Stimulated activated CD8-positive, alpha-beta memory T cell treated with anti-CD3 and anti-CD28 coated beads, Interleukin-12 subunit alpha, Interleukin-12 subunit beta, amount 100 ng/mL, for 4 hours (primary cell): ENCODE measurements at regions not wholly inside any gene's neighbourhood (a gene's known extent, or its start where the extent isn't known, plus 50 kb on each side); places are given as distances from the start of the nearest gene placed in this dataset.

Experiments
- DNase-seq: peaks from one replicate; pipeline ENCODE4 v3.0.0-alpha.2; 2020; ENCODE audit warnings: low read depth

GRCh38 chr15:98455904-98456303, 192.4 kb upstream of the IGF1R start:
- no peak for DNase-seq

DNA sequence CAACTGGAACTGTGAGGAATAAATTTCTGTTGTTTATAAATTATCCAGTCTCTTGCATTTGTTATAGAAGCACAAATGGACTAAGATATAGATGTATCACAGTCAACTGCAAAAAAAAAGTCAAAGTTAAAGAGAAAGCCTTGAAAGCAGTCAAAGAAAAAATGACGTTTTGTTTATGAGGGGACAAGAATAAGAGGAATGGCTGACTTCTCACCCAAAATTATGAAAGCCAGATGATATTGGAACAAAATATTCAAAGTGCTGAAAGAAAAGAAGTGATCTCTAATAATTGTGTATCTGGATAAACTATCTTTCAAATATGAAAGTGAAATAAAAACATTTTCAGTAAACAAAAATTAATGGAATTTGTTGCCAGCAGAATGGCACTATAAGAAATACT, 171.8 kb upstream of the IGF1R start:
- no peak for DNase-seq

DNA sequence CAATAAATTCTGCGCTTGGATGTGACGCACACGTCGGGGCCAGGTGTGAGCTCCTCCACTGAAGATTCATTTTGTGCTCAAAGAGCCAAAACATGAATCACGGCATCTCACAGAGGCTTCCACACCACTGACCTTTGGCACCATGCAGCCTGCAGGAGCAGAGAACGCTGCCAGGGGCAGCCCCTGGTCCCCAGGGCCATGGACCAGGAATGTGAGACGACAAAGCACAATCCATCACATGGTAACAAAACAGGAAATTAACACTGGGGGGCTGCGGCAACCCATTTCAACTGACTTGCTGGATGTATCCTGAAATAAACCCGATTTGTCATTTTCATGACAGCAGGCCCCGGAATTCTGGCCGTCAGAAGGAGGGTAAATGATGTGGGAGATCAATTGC, 167.5 kb upstream of the IGF1R start:
- DNase-seq = no peak

DNA sequence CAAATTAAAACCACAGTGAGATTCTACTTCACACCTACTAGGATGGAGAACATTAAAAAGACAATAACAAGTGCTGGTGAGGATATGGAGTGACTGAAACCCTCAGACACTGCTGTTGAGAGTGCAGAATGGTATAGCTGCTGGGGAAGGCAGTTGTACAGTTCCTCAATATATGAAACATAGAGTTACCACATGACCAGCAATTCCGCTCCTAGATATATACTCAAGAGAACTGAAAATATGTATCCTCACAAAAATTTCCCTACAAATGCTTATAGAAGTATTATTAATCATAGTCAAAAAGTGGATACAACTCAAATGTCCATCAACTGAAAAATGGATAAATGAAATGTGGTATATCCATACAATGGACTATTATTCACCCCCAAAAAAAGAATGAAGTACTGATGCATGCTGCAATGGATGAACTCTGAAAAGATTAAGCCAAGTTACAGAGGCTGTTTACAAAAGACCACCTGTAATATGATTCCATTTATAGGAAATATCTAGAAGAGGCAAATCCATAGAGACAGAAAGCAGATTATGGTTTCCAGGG, 164.7 kb upstream of the IGF1R start:
- no peak for DNase-seq

DNA sequence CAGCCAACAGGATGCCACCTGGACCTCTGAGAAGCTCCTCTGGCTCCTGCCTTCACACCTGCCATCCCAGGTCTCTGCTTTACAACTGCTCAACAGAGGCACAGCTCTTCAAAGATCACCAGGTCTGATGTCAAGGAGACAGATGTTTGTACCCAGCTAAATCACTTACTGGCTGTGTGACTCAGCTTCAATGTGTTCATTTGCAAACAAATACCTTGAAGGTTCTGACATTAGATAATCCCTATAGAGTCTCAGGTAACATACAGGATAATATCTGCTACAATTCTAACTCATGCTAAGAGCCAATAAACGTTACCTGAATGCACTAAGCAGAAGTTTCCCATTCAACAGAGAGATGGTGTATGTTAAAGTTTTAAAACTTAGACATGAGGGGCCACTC, 163.4 kb upstream of the IGF1R start:
- DNase-seq = no peak

DNA sequence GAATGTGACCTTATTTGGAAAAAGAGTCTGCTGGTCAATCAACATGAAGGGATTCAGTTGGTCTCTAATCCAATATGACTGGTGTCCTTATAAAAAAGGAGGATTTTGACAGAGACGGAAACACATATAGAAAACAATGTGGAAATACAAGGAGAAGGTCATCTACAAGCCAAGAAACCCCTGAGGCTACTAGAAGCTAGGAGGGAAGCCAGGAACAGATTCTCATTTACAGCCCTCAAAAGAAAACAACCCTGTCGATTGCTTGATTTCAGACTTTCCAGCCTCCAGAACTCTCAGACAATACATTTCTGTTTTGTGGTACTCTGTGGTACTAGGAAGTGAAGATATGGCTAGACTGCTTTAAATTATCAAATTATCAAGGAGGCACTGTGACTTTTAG, 162.9 kb upstream of the IGF1R start:
- DNase-seq = no peak

GRCh38 chr15:98493966-98494511, 154.3 kb upstream of the IGF1R start:
- DNase-seq = no peak

GRCh38 chr15:98501192-98501591, 147.1 kb upstream of the IGF1R start:
- no peak for DNase-seq

DNA sequence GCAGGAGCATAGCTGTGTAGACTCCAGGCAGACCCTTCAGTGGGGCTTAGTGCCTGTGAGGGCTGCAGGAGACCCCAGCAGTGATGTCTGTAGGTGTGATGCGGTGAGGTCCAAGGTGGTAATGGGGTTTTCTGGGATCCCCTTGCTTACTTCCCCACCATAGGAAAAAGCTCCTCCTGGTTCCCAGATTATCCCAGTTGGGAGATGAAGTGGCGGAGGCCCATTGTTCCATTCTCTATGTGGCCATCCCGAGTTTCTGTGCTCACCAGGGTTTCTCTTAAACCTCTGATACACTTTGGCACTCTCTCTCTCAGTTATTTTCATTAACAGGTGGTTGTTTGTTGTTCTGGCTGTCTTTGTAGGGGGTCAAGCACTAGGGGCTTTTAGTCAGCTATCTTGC, 146.7 kb upstream of the IGF1R start:
- DNase-seq = no peak

DNA sequence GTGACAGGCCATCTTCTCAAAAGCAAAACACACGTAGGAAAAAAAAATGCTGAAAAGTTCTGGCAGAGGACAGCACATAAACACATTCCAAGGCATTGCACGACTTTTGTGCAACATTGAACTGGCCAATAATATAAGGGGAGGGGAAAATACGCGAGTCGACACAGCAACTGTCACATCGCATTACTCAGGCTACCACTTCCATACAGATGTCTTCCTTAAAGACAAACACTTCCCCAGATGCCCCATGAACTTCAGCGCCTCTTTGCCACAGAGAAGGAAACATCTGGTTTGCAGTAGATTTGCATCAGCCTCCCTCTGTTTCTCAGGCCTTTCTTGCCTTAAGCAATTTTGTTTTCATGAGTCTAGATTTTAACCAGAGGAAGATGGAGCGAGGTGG, 144.4 kb upstream of the IGF1R start:
- DNase-seq = no peak

DNA sequence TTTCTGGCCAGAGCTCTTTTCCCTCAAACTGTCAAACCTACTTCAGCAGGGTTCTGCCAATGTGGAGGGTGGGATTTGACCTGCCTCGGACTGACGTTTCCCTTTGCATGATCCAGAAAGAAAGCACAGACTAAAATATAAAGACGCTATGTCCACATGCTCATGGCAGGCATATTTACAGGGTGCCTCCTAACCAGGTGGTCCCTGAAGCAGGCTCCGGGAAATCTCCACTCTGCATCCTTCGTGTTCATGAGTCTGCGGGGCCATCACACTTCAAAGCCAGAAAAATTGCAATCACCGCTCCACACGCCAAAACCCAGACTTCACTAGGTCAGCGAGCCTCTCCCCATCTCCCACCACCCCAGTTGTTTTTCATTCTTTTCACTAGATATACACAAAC, 143.3 kb upstream of the IGF1R start:
- no peak for DNase-seq

DNA sequence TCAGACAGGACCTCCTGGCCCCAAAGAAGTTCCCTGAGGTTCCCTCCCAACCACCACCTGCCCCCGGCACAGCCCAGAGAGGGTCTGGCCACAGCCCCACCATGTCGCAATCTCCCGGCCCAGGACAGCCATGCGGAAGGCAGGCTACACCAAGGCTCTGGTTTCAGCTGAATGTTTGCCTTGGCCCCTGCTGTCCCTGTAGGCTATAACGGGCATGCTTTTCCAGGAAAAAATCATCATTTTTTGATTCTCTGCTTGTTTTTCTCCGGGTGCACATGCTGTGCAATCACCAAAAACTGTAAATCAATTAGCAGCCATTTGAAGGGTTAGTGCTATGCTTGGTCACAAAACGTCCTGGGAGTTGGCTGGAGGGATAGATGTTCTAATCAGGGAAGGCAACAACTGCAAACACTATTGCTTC, 142.7 kb upstream of the IGF1R start:
- no peak for DNase-seq

DNA sequence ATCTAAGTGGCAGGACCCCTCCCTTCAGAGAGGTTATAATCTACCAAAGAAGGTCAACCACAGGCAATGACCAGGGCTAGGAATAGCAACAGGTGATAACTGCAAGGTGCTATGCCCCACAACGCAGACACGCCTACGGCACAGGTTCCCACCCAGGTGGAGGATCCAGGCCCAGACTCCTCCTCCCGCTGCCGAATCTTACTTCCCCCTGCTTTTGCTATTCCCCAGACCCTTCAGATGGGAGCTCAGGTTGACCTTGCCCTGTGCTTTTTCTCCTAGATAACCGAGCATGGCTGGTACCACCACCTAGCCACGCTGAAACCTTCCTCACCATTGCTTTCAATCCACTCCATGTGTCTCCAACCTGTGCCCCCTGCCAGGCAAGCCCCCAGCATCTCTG, 142.2 kb upstream of the IGF1R start:
- no peak for DNase-seq

DNA sequence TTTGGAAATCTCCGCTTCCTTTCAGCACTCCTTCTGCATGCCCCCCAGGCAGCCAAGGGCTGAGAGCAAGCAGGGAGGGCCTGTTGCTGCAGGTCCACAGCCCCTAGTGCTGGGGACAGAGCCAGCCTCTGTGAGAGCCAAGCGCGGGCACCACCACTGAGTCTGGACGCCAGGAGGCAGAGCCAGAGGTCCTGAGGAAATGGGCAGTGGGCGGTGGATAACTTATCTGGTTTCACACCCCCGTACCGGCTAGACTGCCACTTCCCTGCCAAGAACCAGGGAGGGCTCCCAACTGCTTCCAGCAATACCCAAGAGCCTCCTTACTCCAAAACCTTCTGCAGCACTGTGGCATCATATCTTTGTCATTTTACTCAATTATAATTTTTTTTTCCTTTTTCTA, 141.6 kb upstream of the IGF1R start:
- no peak for DNase-seq

GRCh38 chr15:98513428-98513986, 134.8 kb upstream of the IGF1R start:
- DNase-seq = no peak

DNA sequence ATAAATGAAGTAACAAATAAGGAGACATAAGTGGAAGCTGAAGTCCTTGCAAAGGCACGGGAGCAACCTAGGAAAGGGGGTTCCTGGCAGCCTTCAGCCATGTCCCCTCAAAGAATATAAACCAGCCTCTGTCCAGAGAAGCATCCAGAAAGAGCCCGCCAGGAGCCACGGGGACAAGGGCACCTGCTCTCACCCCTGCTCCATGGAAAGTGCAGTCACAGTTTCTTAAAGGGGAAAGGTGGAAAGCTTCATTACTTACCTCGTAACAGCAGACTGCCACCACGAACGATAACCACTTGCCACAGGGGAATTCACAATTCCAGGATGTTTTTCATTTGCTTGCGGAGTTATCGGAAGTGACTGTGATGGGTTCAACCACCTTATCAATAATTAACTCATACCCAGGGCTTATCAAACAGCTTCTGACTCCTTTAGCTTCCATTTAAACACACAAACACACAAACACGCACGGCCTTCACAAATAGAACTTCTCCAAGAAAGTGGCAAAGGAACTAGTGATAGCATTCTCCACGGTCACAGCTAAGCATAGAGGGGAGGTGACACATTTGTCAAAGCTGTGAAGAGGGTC, 134.2 kb upstream of the IGF1R start:
- DNase-seq = no peak

- DNase-seq = no peak
These were observed 129.3 kb upstream of the IGF1R start for GRCh38 chr15:98518823-98519561.

GRCh38 chr15:98519767-98520550, 128.4 kb upstream of the IGF1R start:
- no peak for DNase-seq

- DNase-seq = no peak
These were observed 126.2 kb upstream of the IGF1R start for GRCh38 chr15:98522127-98522526.

DNA sequence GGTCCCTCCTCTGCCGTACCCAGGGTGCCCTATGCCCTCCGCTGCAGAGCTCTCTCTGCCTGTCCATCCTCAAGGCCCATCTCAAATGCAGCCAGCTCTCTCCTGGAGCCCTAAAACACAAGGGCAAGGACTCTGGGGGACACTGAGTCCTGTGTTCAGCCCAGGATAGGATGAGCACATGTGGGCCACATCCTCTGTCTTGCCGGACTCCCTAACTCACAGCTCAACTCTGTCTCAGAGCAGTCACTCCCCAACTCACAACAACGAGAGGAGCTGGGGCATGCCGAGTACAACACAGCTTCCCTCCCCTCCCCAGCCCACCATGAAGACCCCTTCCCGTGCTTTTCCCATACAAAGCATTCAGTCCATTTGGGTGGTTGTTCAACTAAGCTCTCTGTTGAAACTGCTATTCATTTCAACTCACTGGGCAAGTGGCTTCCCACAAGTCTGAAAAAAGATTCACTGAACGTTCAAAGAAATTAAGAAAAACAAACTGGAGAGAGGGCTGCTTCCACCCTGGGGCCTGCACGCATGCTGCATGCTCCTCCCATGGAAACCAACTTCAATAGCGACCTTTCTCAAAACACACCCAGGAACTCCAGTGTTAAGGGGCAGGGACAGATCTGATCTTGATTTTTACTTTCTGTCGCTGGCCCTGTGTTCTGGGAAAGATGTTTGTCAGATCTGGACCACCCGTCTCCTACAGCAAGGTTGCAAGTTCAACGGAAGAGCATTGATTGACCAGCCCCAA, 124.3 kb upstream of the IGF1R start:
- no peak for DNase-seq

DNA sequence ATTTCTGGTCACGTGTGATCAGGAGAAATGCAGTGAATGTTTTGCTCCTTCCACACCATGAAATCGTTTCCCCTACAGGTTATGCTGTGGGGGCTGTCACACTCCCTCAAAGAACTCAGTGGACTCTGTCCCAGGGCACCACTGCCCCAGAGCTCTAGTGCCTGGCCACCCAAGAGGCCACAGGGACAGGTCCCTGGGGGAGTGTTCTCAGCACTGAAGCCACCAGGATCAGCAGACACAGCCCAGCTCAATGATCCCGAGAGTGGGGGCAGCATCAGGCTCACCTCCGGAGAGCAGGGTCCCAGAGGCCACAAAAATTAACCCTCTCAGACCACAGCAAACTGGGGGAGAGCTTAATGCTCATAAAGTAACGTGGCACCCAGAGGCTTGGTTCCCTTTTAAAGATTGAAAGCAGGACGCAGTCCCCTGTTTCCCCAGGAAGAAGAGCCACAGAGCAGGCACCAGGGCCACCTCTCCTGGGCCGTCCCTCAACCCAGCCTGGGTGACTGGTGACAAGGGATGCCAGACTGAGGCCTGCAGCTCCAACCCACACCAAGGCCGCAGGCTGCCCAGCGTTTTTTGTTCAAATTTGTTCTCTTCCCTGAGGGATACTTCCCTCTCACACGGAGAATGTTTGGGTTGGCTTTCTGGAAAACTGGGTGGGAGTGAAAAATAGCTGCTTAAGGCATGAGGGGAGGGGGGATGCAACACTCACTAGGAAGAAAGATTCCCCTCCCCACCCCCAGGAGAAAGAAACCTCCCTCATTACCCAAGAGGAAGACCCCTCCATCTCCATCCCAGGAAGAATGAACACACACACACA, 123.3 kb upstream of the IGF1R start:
- no peak for DNase-seq
